SU-DHL-6 (cell line): ENCODE measurements at regions not wholly inside any gene's neighbourhood (a gene's known extent, or its start where the extent isn't known, plus 50 kb on each side); places are given as distances from the start of the nearest gene placed in this dataset.

Experiments
- H2AFZ ChIP-seq: fragments of 200-600 bp; sonication (generic); 2 replicates; pipeline ENCODE4 v1.6.1; 2014; ENCODE audit warnings: low read depth, mild to moderate bottlenecking, moderate library complexity, mixed read lengths, antibody characterized with exemption, low read length; ENCODE audit not compliant: severe bottlenecking
- H3F3A ChIP-seq: fragments of 200-600 bp; shearing (Covaris generic); 2 replicates; pipeline ENCODE4 v1.6.0; 2016; ENCODE audit warnings: antibody characterized with exemption, mild to moderate bottlenecking; ENCODE audit not compliant: insufficient read depth
- H3K27ac ChIP-seq: fragments of 200-600 bp; sonication (generic); 2 replicates; pipeline ENCODE4 v1.5.1; 2016; ENCODE audit warnings: low read depth, mild to moderate bottlenecking, low read length, moderate library complexity, mixed read lengths
- H3K27me3 ChIP-seq: fragments of 200-600 bp; sonication (generic), shearing (Covaris generic); 2 replicates; pipeline ENCODE4 v1.6.0; 2014; ENCODE audit warnings: mild to moderate bottlenecking, low read length
- H3K36me3 ChIP-seq: fragments of 200-600 bp; sonication (generic); 2 replicates; pipeline ENCODE4 v1.6.1; 2014; ENCODE audit warnings: mild to moderate bottlenecking, low read length, mixed read lengths
- H3K4me2 ChIP-seq: fragments of 300-600, 200-600 bp; shearing (Covaris generic), sonication (generic); 2 replicates; pipeline ENCODE4 v1.6.0; 2014; ENCODE audit warnings: low read length, low read depth, mild to moderate bottlenecking; ENCODE audit not compliant: poor library complexity, severe bottlenecking
- H3K4me3 ChIP-seq: fragments of 200-600 bp; sonication (generic); 2 replicates; pipeline ENCODE4 v1.5.1; 2014; ENCODE audit warnings: antibody characterized with exemption, low read length, mild to moderate bottlenecking, mixed read lengths; ENCODE audit not compliant: insufficient read depth, poor library complexity, severe bottlenecking
- H3K79me2 ChIP-seq: fragments of 200-600 bp; sonication (generic); 2 replicates; pipeline ENCODE4 v1.6.1; 2014; ENCODE audit warnings: mild to moderate bottlenecking, low read length, moderate library complexity; ENCODE audit not compliant: insufficient read depth
- H3K9ac ChIP-seq: fragments of 200-600 bp; sonication (generic); 2 replicates; pipeline ENCODE4 v1.7.0; 2014; ENCODE audit warnings: mild to moderate bottlenecking, low read length
- H3K9me2 ChIP-seq: fragments of 200-600 bp; sonication (generic); replicated peaks from 2 replicates; pipeline ENCODE4 v1.6.1; 2014; ENCODE audit warnings: low read length; ENCODE audit not compliant: insufficient read depth
- H3K9me3 ChIP-seq: fragments of 200-600 bp; sonication (generic); 2 replicates; pipeline ENCODE4 v1.6.1; 2014; ENCODE audit warnings: low read length, mixed read lengths; ENCODE audit not compliant: insufficient read depth
- H4K20me1 ChIP-seq: fragments of 200-600 bp; sonication (generic); 2 replicates; pipeline ENCODE4 v1.6.1; 2014; ENCODE audit warnings: low read depth, mild to moderate bottlenecking, antibody characterized with exemption, low read length, moderate library complexity, mixed read lengths
- EZH2phosphoT487 ChIP-seq: fragments of 200-600 bp; sonication (generic), shearing (Covaris generic); conservative IDR thresholded peaks from 2 replicates; pipeline ENCODE4 v1.6.1; 2018; ENCODE audit warnings: mild to moderate bottlenecking, antibody characterized with exemption, low read length, moderate library complexity, mixed read lengths
- TF ChIP-seq, protein P1 (sequence below): fragments of 200-600 bp; sonication (generic); IDR thresholded peaks from one replicate; pipeline ENCODE4 v1.5.1; 2017; ENCODE audit warnings: antibody characterized with exemption, mild to moderate bottlenecking, low read length, moderate library complexity; ENCODE audit not compliant: insufficient read depth, poor library complexity, severe bottlenecking

DNA sequence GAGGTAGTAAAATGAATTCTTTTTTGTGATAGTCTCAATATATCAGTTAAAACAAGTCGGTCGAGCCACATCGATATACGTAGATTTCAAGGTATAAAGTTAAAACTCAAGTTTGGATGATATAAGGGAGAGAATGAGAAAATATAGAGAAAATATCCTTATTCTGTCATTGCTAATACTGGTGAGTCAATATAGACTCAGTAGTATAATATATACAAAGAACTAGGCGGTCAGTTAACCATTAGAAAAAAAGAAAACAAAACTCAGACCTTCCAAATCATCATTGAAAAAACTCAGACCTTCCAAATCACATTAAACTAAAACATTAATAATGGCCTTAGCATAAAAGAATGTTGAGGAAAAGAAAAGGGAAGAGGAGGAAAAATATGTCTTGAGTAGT lies 817.1 kb upstream of the IGFBP3 start:
- Histone ChIP-seq H4K20me1 (no peaks in the 10 kb centered on the region), H3K79me2 (no peaks in the 10 kb centered on the region), H3F3A (no peaks in the 10 kb centered on the region), H3K9ac (no peak overlapping the region), H3K9me2 (no peaks in the 10 kb centered on the region), H3K36me3 (no peaks in the 10 kb centered on the region), H3K27me3 (no peaks in the 10 kb centered on the region), H3K9me3 (no peaks in the 10 kb centered on the region), H2AFZ (no peak overlapping the region), H3K27ac (no peak overlapping the region), H3K4me3 (no peak overlapping the region), H3K4me2 (no peak overlapping the region)
- TF ChIP-seq, protein P1, sequence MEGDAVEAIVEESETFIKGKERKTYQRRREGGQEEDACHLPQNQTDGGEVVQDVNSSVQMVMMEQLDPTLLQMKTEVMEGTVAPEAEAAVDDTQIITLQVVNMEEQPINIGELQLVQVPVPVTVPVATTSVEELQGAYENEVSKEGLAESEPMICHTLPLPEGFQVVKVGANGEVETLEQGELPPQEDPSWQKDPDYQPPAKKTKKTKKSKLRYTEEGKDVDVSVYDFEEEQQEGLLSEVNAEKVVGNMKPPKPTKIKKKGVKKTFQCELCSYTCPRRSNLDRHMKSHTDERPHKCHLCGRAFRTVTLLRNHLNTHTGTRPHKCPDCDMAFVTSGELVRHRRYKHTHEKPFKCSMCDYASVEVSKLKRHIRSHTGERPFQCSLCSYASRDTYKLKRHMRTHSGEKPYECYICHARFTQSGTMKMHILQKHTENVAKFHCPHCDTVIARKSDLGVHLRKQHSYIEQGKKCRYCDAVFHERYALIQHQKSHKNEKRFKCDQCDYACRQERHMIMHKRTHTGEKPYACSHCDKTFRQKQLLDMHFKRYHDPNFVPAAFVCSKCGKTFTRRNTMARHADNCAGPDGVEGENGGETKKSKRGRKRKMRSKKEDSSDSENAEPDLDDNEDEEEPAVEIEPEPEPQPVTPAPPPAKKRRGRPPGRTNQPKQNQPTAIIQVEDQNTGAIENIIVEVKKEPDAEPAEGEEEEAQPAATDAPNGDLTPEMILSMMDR: no peak
- no peak for TF ChIP-seq EZH2phosphoT487

DNA sequence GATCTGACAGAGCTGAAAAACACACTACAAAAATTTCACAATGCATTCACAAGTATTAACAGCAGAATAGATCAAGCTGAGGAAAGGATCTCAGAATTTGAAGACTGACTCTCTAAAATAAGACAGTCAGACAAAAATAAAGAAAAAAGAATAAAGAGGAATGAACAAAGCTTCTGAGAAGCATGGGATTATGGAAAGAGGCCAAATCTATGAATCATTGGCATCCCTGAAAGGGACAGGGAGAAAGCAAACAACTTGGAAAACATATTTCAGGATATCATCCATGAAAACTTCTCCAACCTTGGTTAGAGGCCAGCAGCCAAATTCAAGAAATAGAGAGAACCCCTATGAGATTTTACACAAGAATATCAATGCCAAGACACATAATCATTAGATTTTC lies 804.8 kb upstream of the IGFBP3 start:
- Histone ChIP-seq H3F3A (no peaks in the 10 kb centered on the region), H3K9me2 (no peaks in the 10 kb centered on the region), H3K4me3 (no peak overlapping the region), H3K9me3 (no peaks in the 10 kb centered on the region), H3K9ac (no peak overlapping the region), H3K79me2 (no peaks in the 10 kb centered on the region), H3K27me3 (no peaks in the 10 kb centered on the region), H3K4me2 (no peak overlapping the region), H2AFZ (no peak overlapping the region), H3K27ac (no peak overlapping the region), H3K36me3 (no peaks in the 10 kb centered on the region), H4K20me1 (no peaks in the 10 kb centered on the region)
- TF ChIP-seq, protein P1: no peak
- TF ChIP-seq EZH2phosphoT487: no peak

DNA sequence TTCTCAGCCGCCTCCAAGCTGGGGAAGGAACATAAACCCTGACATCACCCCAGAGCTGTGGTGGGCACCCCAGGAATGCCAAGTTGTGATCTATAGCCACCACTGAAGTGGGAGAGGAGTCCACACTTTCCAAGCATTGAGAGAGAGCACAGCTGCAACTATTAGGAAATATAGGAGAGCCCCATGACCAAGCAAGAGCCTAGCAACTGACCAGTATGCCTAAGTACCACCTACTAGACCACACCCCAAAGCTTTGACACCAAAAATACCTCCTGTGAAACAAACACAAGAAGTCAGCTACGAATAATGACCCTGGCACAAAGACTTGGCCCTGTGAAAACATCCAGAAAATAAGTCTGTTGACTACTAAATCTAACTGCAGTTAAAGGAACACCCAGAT lies 804.1 kb upstream of the IGFBP3 start:
- Histone ChIP-seq H3K9ac (no peak overlapping the region), H3K9me2 (no peaks in the 10 kb centered on the region), H3K9me3 (no peaks in the 10 kb centered on the region), H2AFZ (no peak overlapping the region), H3F3A (no peaks in the 10 kb centered on the region), H3K4me3 (no peak overlapping the region), H4K20me1 (no peaks in the 10 kb centered on the region), H3K79me2 (no peaks in the 10 kb centered on the region), H3K36me3 (no peaks in the 10 kb centered on the region), H3K4me2 (no peak overlapping the region), H3K27ac (no peak overlapping the region), H3K27me3 (no peaks in the 10 kb centered on the region)
- TF ChIP-seq, protein P1: no peak
- no peak for TF ChIP-seq EZH2phosphoT487

DNA sequence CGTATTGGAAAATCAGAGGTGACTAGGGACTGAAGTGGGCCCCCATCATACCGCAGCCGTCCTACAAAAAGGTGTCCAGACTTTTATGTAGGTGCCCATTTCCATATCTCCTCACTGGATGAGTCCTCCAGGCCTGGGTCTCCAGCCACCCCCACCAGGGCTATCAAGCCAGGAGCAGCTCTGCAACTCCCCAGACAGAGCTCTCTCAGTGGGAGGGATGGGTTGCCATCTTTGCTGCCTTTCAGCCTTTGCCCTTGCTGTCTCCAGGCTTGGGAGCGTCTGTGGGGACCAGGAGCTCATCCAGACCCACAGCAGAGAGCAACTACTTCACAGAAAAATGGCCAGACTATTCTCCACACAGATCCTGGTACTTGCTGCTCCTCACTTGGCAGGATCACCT lies 802.7 kb upstream of the IGFBP3 start:
- Histone ChIP-seq H3K4me3 (no peak overlapping the region), H3K79me2 (no peaks in the 10 kb centered on the region), H2AFZ (no peak overlapping the region), H3K27me3 (no peaks in the 10 kb centered on the region), H3K4me2 (no peak overlapping the region), H3K9ac (no peak overlapping the region), H3K9me3 (no peaks in the 10 kb centered on the region), H3F3A (no peaks in the 10 kb centered on the region), H3K27ac (no peak overlapping the region), H4K20me1 (no peaks in the 10 kb centered on the region), H3K36me3 (no peaks in the 10 kb centered on the region), H3K9me2 (no peaks in the 10 kb centered on the region)
- TF ChIP-seq, protein P1: no peak
- TF ChIP-seq EZH2phosphoT487: no peak
